HL-60 (cell line): ENCODE measurements at regions not wholly inside any gene's neighbourhood (a gene's known extent, or its start where the extent isn't known, plus 50 kb on each side); places are given as distances from the start of the nearest gene placed in this dataset.

Experiments used
- DNase-seq, 2 experiments: peaks; one replicate each; pipeline ENCODE4 v3.0.0-alpha.2; 2010 to 2020; ENCODE audit warnings: low read depth in 1 of 2, low spot score in 1 of 2
- H3K27ac ChIP-seq: fragments of 250-450 bp; sonication (Bioruptor Pico); replicated peaks from 2 replicates; pipeline ENCODE4 v1.5.1; 2020; ENCODE audit warnings: mild to moderate bottlenecking, moderate library complexity
- H3K27me3 ChIP-seq: fragments of 250-450 bp; sonication (Bioruptor Pico); 2 replicates; pipeline ENCODE4 v1.5.1; 2021; ENCODE audit warnings: mild to moderate bottlenecking, moderate library complexity; ENCODE audit not compliant: insufficient read depth, poor library complexity, severe bottlenecking
- H3K4me3 ChIP-seq: replicated peaks from 2 replicates; pipeline ENCODE4 v1.5.1; 2011; ENCODE audit warnings: mild to moderate bottlenecking, control low read depth, low read length; ENCODE audit not compliant: insufficient read depth
- GABPA ChIP-seq: IDR thresholded peaks from 2 replicates; pipeline ENCODE4 v1.6.1; 2012; ENCODE audit warnings: low read depth
- POLR2AphosphoS5 ChIP-seq: IDR thresholded peaks from 2 replicates; pipeline ENCODE4 v1.6.1; 2012; ENCODE audit warnings: low read depth
- SPI1 ChIP-seq: IDR thresholded peaks from 2 replicates; pipeline ENCODE4 v1.6.1; 2012; ENCODE audit warnings: low read depth, mild to moderate bottlenecking, borderline replicate concordance
- TF ChIP-seq, protein P1 (sequence below): IDR thresholded peaks from 2 replicates; pipeline ENCODE4 v1.6.1; 2012; ENCODE audit warnings: low read depth; ENCODE audit not compliant: insufficient replicate concordance
- TF ChIP-seq, protein P2 (sequence below): IDR thresholded peaks from one replicate; pipeline ENCODE4 v1.5.1; 2011; ENCODE audit warnings: low read length, control low read depth, inconsistent platforms; ENCODE audit not compliant: insufficient read depth

GRCh38 chr7:49715486-49715885 lies 58.0 kb upstream of the VWC2 start:
- TF ChIP-seq, protein P1, sequence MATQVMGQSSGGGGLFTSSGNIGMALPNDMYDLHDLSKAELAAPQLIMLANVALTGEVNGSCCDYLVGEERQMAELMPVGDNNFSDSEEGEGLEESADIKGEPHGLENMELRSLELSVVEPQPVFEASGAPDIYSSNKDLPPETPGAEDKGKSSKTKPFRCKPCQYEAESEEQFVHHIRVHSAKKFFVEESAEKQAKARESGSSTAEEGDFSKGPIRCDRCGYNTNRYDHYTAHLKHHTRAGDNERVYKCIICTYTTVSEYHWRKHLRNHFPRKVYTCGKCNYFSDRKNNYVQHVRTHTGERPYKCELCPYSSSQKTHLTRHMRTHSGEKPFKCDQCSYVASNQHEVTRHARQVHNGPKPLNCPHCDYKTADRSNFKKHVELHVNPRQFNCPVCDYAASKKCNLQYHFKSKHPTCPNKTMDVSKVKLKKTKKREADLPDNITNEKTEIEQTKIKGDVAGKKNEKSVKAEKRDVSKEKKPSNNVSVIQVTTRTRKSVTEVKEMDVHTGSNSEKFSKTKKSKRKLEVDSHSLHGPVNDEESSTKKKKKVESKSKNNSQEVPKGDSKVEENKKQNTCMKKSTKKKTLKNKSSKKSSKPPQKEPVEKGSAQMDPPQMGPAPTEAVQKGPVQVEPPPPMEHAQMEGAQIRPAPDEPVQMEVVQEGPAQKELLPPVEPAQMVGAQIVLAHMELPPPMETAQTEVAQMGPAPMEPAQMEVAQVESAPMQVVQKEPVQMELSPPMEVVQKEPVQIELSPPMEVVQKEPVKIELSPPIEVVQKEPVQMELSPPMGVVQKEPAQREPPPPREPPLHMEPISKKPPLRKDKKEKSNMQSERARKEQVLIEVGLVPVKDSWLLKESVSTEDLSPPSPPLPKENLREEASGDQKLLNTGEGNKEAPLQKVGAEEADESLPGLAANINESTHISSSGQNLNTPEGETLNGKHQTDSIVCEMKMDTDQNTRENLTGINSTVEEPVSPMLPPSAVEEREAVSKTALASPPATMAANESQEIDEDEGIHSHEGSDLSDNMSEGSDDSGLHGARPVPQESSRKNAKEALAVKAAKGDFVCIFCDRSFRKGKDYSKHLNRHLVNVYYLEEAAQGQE = no peak
- TF ChIP-seq SPI1 = no peak
- Histone ChIP-seq H3K4me3 (no peak overlapping the region), H3K27ac (no peak overlapping the region), H3K27me3 (no peaks in the 10 kb centered on the region)
- DNase-seq = no peak

GRCh38 chr7:49717547-49717946 lies 55.9 kb upstream of the VWC2 start:
- no peaks in the 10 kb centered on the region for H3K27me3 ChIP-seq

GRCh38 chr7:49718760-49719159 lies 54.7 kb upstream of the VWC2 start:
- H3K27me3 ChIP-seq = no peaks in the 10 kb centered on the region
- H3K4me3 ChIP-seq = no peak overlapping the region
- H3K27ac ChIP-seq = no peak overlapping the region
- TF ChIP-seq POLR2AphosphoS5 = no peak
- TF ChIP-seq, protein P2, sequence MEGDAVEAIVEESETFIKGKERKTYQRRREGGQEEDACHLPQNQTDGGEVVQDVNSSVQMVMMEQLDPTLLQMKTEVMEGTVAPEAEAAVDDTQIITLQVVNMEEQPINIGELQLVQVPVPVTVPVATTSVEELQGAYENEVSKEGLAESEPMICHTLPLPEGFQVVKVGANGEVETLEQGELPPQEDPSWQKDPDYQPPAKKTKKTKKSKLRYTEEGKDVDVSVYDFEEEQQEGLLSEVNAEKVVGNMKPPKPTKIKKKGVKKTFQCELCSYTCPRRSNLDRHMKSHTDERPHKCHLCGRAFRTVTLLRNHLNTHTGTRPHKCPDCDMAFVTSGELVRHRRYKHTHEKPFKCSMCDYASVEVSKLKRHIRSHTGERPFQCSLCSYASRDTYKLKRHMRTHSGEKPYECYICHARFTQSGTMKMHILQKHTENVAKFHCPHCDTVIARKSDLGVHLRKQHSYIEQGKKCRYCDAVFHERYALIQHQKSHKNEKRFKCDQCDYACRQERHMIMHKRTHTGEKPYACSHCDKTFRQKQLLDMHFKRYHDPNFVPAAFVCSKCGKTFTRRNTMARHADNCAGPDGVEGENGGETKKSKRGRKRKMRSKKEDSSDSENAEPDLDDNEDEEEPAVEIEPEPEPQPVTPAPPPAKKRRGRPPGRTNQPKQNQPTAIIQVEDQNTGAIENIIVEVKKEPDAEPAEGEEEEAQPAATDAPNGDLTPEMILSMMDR = no peak
- no peak for TF ChIP-seq GABPA
- TF ChIP-seq SPI1 = no peak
- TF ChIP-seq, protein P1 = no peak
- no peak for DNase-seq

More at GRCh38 chr7:49717547-49717946, 55.9 kb upstream of the VWC2 start:
- no peak for DNase-seq
- TF ChIP-seq, protein P2 = no peak
- TF ChIP-seq GABPA (no peak), POLR2AphosphoS5 (no peak), SPI1 (no peak)
- TF ChIP-seq, protein P1 = no peak
- Histone ChIP-seq H3K4me3 (no peak overlapping the region), H3K27ac (no peak overlapping the region)

- DNase-seq = no peak
- H3K27ac ChIP-seq = no peak overlapping the region
- no peak overlapping the region for H3K4me3 ChIP-seq
- no peaks in the 10 kb centered on the region for H3K27me3 ChIP-seq
- TF ChIP-seq, protein P2 = no peak
- TF ChIP-seq GABPA (no peak), SPI1 (no peak), POLR2AphosphoS5 (no peak)
- TF ChIP-seq, protein P1 = no peak
Observed at GRCh38 chr7:49721441-49721840, 52.0 kb upstream of the VWC2 start.
